Pons (tissue), 1 donor: ENCODE measurements at regions not wholly inside any gene's neighbourhood (a gene's known extent, or its start where the extent isn't known, plus 50 kb on each side); places are given as distances from the start of the nearest gene placed in this dataset.
"Not testable (repeated sequence)": the region's sequence is repeated elsewhere in the genome, so short reads cannot be mapped to it uniquely, and the experiment has no call there.

Source experiments
- DNase-seq: peaks from one replicate; pipeline ENCODE4 v3.0.0-alpha.2; 2016; ENCODE audit warnings: low spot score

DNA sequence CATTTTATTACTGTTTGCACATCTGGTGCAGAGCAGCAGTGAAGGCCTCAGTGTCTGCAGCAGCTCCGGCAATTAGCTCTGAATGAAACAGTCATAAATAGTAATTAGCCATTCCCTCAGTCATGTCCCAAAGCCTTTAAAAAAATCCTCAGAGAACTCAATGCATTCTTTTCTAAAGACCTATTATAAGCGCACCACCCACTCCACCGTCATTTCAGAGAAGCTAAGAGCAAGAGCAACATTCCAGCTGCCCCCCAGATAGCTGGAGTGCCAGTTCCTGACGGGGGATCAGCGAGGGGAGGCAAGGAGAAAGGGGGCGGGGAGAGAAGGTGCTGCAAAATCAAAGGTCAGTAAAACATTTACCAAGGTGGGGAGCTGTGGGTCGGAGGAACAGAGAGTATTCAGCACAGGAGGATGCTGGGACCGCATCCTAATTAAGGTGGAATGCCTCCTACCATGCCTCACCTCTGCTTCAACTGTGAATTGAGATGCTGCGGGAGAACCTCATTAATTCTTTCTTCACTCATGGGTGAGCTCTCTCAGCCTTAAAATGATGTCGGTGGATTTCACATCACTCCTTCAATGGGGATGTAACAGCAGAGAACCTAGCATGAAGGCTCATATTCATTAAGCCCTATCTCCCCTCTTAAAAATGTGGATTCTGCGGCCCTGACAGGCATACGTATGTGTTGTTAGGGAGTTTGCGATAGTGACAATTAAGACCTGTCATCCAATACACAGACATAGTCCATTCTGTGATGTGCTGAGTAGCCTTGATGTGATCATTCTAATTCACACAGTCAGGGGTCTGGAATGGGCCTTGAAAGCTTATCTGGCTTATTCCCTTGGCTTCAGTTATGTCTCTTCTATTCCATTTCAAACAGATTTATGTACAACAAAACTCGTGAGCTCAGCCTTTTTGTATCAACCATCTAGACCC is 469.5 kb upstream of the NRSN1 start:
- DNase-seq = peak; percentile 38

GRCh38 chr6:23659125-23659524 is 466.9 kb upstream of the NRSN1 start:
- DNase-seq = peak; percentile 83

- no peak for DNase-seq
Observed at GRCh38 chr6:23661549-23661948, 464.5 kb upstream of the NRSN1 start.

DNA sequence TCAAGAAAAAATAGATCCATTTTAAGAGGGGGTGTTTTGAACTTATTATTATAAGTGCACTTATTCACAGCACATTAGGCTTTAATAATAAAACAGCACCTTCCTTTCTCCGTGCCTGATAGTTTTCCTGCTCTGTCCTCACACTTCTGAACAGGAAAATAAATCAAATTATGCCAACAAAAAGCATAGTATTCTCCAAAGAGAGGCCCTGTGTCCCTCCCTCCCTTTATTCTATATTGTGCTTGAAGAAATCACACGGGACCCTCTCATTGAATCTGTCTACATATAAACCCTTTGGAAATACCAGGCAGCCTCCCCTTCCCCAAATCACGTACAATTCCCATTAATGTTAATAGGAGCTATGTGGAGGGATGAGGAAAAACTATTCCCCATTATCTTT is 462.9 kb upstream of the NRSN1 start:
- no peak for DNase-seq

- no peak for DNase-seq
Observed at GRCh38 chr6:23663652-23664051, 462.4 kb upstream of the NRSN1 start.

DNA sequence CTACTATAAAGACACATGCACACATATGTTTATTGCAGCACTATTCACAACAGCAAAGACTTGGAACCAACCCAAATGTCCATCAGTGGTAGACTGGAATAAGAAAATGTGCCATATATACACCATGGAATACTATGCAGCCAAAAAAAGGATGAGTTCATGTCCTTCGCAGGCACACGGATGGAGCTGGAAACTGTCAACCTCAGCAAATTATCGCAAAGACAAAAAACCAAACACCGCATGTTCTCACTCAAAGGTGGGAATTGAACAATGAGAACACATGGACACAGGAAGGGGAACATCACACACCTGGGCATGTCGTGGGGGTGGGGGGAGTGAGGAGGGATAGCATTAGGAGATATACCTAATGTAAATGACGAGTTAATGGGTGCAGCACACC is 460.1 kb upstream of the NRSN1 start:
- DNase-seq = not testable (repeated sequence)

GRCh38 chr6:23672737-23673136 is 453.3 kb upstream of the NRSN1 start:
- no peak for DNase-seq

- DNase-seq = no peak
Observed at GRCh38 chr6:23678626-23679025, 447.4 kb upstream of the NRSN1 start.

GRCh38 chr6:23681743-23682142 is 444.3 kb upstream of the NRSN1 start:
- DNase-seq = no peak

- no peak for DNase-seq
Observed at GRCh38 chr6:23688650-23689049, 437.4 kb upstream of the NRSN1 start.

GRCh38 chr6:23690453-23691049 is 435.5 kb upstream of the NRSN1 start:
- DNase-seq = no peak

DNA sequence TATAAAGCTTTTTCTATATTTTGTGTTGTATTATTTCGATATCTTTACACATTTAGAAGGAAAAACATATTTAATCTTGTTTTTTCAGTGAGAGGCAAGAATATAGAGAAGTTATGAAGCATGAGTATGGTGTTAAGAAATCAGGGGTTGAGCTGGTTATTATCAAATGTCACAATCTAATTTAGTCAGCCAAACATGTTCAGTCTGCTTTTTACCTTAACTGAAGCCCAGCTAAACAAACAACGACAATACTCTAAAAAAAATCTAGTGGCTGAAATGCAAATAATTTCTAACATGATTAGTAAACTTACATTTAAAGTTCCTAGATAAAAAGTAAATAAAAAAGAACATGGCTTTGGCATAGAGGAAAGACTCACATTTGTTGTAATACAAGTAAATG is 433.8 kb upstream of the NRSN1 start:
- DNase-seq = no peak

DNA sequence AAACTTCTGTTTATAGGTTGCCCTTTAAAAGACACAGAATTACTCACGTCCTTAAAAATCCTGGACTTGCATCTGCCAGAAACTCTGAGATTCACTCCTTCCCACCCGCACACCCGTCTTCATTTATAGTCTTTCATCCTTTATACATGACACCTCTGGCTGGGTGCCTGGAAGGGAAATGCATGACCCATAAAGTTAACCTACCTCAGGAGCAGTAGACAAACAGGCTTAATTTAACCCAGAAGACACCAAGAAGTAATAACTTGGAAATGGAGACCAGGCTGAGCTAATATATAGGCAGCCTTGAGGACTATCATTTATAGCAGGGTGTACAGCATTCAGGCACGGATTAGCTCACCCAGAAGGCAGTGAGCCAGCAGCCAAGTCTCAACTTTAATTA is 429.0 kb upstream of the NRSN1 start:
- DNase-seq = no peak

GRCh38 chr6:23704479-23705052 is 421.4 kb upstream of the NRSN1 start:
- no peak for DNase-seq

- no peak for DNase-seq
Observed at GRCh38 chr6:23705697-23706096, 420.3 kb upstream of the NRSN1 start.

DNA sequence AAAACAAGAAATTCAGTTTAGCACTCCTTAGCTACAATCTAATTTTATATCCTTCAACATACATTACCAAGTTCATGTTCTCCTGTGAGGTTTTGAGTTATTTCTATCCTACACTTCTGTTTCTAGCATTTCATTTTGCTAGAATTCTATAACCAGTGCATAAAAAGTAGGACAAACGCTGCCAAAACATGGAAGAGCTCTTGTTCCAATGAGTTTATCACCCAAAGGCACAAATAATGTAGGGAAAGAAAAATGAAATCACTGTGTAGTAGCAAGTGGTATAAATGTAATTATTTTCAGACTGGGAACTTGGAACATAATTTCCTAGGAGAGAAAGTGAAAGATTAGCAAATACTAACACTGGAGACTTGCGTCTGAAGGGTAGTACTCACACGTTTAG is 413.3 kb upstream of the NRSN1 start:
- DNase-seq = no peak

GRCh38 chr6:23713211-23713610 is 412.8 kb upstream of the NRSN1 start:
- no peak for DNase-seq

DNA sequence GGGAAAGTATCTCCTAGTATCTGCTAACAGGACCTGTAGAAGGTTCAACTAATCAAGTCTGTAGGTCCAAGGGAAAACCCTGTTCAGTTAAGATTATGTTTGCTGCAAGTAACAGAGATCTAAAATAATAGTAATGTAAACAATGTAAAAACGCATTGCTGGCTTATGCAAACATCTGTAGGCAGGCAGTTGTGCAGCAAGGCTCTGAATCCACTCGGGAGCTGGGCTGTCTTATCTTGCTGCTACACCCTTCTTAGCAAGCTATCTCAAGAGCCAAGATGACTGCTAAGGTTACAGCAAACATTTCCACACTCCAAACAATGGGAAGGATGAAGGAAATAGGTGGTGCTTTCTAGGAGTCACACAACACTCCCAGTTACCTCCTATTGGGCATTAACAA is 397.3 kb upstream of the NRSN1 start:
- DNase-seq = no peak

DNA sequence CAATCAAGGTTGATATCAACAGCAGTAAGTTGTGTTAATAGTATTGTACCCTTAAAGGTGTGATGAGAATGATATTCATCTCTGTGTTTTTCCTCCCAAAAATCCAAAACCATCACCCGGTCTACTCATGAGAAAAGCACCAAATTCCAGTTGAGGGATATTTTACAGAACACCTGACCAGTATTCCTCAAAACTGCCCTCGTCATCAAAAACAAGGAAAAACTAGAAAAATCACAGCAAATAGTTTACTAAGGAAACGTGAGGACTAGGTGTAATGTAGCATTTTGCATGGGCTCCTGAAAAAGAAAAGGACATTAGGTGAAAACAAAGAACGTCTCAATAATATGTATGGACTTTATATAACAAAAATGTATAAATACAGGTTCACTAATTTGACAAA is 394.4 kb upstream of the NRSN1 start:
- DNase-seq = no peak

GRCh38 chr6:23732521-23732920 is 393.5 kb upstream of the NRSN1 start:
- DNase-seq = no peak

DNA sequence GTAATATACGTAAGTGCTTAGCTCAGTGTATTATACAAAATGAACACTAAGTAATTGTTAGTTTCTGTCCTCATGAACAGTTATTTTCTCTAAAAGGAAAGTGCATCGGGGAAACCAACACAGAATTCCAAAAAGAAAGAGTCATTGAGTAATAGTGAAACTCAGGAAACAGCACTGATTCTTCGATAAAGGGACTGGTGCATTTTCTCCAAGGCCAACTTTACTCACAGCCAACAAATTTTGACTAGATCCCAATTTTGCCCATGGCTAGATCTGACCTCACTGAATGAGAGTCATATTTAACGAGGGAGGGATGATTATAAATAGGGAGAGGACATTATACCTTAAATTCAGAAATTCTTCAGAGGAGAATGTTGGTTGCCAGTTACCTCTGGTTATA is 390.9 kb upstream of the NRSN1 start:
- peak; percentile 6 for DNase-seq

GRCh38 chr6:23736577-23736976 is 389.4 kb upstream of the NRSN1 start:
- DNase-seq = no peak

DNA sequence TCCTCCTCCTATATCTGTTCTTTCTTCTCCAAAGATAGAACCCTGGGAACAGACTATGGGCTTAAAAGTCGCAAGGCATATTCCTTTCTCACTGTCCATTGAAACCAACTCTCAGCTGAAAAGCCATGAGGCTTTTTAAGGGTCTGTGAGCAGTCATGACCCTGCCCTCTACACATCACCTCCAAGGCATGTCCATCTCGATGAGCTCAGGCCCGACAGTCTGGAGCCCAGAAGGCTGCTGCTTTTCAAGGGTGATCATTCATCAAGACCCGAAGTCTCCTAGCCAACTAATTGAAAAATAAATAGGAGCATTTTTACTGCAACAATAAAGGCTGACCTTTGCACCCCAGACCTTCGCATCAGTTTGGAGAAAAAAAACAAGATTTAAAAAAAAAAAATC is 378.8 kb upstream of the NRSN1 start:
- no peak for DNase-seq
